GM12873 (cell line): ENCODE measurements at regions not wholly inside any gene's neighbourhood (a gene's known extent, or its start where the extent isn't known, plus 50 kb on each side); places are given as distances from the start of the nearest gene placed in this dataset.

Experiments used
- CTCF ChIP-seq: IDR thresholded peaks from 2 replicates; pipeline ENCODE4 v1.5.1; 2012; ENCODE audit warnings: low read depth, mild to moderate bottlenecking, moderate library complexity, low read length, control low read depth; ENCODE audit not compliant: insufficient read depth; ENCODE audit errors: missing control alignments

GRCh38 chr4:45155081-45155777 lies 428.9 kb upstream of the GNPDA2 start:
- no peak for TF ChIP-seq CTCF

GRCh38 chr4:45147866-45148265 lies 421.5 kb upstream of the GNPDA2 start:
- TF ChIP-seq CTCF = no peak

DNA sequence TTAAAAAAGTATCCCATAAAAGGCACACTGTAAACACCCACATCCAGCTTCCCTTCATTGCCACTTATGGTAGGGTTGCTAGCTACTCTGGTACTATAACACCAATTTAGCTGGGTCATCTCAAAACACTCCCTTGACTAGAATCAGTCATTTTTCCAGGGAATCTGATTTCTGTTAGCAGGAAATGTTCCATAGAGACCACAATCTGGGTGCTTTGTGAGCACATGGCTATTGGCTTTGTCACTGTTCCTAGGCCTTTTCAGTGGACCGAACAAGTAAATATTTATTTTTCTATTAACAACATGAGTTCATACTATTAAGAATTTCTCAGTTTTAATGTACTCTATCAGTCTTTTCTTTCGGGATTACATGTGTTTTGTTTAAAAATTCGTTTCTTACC lies 404.7 kb upstream of the GNPDA2 start:
- no peak for TF ChIP-seq CTCF

DNA sequence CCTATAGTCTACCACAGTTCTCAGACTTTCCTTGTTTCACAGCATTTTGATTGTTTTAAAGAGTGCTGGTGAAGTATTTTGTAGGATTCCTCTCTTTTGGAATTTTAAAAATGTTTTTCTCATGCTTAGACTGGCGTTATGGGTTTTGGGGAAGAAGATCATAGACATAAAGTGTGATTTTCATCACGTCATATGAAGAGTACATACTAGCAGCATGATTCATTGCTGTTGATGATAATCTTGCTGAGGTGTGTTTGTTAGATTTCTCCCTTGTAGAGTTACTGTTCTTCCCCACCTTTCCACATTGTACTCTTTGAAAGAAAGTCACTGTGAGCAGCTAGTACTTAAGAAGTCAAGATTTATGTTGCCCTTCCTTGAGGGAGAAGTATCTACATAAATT lies 396.1 kb upstream of the GNPDA2 start:
- TF ChIP-seq CTCF = no peak

- TF ChIP-seq CTCF = no peak
Observed at GRCh38 chr4:45121426-45121975, 395.1 kb upstream of the GNPDA2 start.

- no peak for TF ChIP-seq CTCF
Observed at GRCh38 chr4:45120163-45120562, 393.8 kb upstream of the GNPDA2 start.

- TF ChIP-seq CTCF = no peak
Observed at GRCh38 chr4:45119376-45119775, 393.0 kb upstream of the GNPDA2 start.
